ENCODE measurements at regions not wholly inside any gene's neighbourhood (a gene's known extent, or its start where the extent isn't known, plus 50 kb on each side); places are given as distances from the start of the nearest gene placed in this dataset.

DNA sequence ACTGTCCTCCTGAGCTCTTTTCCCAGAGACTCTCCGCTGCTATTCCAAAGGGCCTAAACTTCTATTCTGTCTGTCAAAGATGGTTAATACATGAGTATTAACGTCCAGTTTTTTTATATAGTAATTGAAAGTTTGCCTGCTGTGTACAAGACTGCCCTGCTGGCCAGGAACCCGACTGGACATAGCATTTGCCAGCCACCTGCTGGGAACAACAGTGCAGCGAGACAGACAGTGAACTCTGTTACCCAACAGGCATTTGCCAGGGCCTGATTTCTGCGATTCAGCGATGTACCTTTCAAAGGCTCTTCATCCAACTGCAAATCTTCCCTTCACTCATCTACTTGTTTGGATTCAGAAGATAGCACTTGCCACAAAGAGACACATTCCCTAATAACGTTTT, 128.8 kb upstream of the SEM1 start:
- Histone ChIP-seq H4K91ac (ENCODE audit: insufficient read depth, low read depth, low read length) (no peak overlapping the region), H4K5ac (ENCODE audit: low read depth, low read length) (no peak overlapping the region), H3K27ac (ENCODE audit: insufficient read depth, low read length) (no peak overlapping the region), H3K36me3 (ENCODE audit: control insufficient read depth, insufficient read depth, low read length) (no peaks in the 10 kb centered on the region), H3K4me2 (ENCODE audit: low read depth, low read length) (no peak overlapping the region), H3K9ac (ENCODE audit: low read depth, low read length) (no peak overlapping the region), H2AK5ac (ENCODE audit: low read depth, low read length) (no peak overlapping the region), H2BK5ac (ENCODE audit: low read depth, low read length, poor library complexity, severe bottlenecking) (no peak overlapping the region), H2BK120ac (ENCODE audit: low read depth, low read length) (no peak overlapping the region), H3K56ac (ENCODE audit: extremely low read depth, insufficient read depth, low read length) (no peak overlapping the region), H2BK20ac (ENCODE audit: low read depth, low read length) (no peak overlapping the region), H3K23ac (ENCODE audit: low read depth, low read length) (no peak overlapping the region), H3K18ac (ENCODE audit: low read depth, low read length) (no peak overlapping the region), H3K27me3 (ENCODE audit: control insufficient read depth, insufficient read depth, low read length) (no peaks in the 10 kb centered on the region), H2AFZ (replicated peaks; ENCODE audit: low read length, poor library complexity) (no peak overlapping the region), H3K4me3 (ENCODE audit: insufficient read depth, low read depth, low read length) (no peak overlapping the region), H2AK9ac (replicated peaks; ENCODE audit: low read depth, low read length, poor library complexity) (no peak overlapping the region), H4K8ac (ENCODE audit: low read depth in 2 of 2, low read length in 2 of 2) (no peak overlapping the region), H3K4me1 (ENCODE audit: control insufficient read depth, insufficient read depth, low read length) (no peaks in the 10 kb centered on the region), H3K79me1 (ENCODE audit: low read depth in 1 of 2, low read length in 2 of 2) (no peaks in the 10 kb centered on the region), H4K20me1 (ENCODE audit: insufficient read depth, low read length) (no peaks in the 10 kb centered on the region), H3K9me3 (ENCODE audit: control insufficient read depth, insufficient read depth, low read length) (no peaks in the 10 kb centered on the region), H2BK15ac (ENCODE audit: low read depth, low read length) (no peak overlapping the region), H3K9me1 (ENCODE audit: insufficient read depth, low read length) (no peaks in the 10 kb centered on the region), H3K4ac (ENCODE audit: low read depth, low read length) (no peak overlapping the region), H3K14ac (replicated peaks; ENCODE audit: low read depth, low read length) (no peak overlapping the region)
- ATAC-seq (ENCODE audit: low read depth), result no peak
- BruUV-seq (replicated peaks), result no TSS peak
- dilution Hi-C loops (cut with HindIII; ENCODE audit: low sequenced_read_pairs, unreplicated experiment) (no loop called here), in situ Hi-C loops (cut with MboI; ENCODE audit: low sequenced_read_pairs) (no loop called here), intact Hi-C loops (cut with micrococcal nuclease) (no loop called here)
- ChIA-PET POLR2A (ENCODE audit: unreplicated experiment) (no interaction called here), CTCF (no interaction called here)
- DNase-seq, result no peak
- TF ChIP-seq, protein P1, sequence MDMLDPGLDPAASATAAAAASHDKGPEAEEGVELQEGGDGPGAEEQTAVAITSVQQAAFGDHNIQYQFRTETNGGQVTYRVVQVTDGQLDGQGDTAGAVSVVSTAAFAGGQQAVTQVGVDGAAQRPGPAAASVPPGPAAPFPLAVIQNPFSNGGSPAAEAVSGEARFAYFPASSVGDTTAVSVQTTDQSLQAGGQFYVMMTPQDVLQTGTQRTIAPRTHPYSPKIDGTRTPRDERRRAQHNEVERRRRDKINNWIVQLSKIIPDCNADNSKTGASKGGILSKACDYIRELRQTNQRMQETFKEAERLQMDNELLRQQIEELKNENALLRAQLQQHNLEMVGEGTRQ (IDR thresholded peaks at IDR 0.05; ENCODE audit: low read depth, low read length), result no peak
- TF ChIP-seq BHLHE40 (IDR thresholded peaks at IDR 0.05; ENCODE audit: low read depth, low read length) (no peak), FOS (IDR thresholded peaks at IDR 0.05; ENCODE audit: low read depth, low read length) (no peak), CTCF (conservative IDR thresholded peaks at IDR 0.05; ENCODE audit: low read depth, low read length) (no peak), RCOR1 (IDR thresholded peaks at IDR 0.05; ENCODE audit: insufficient replicate concordance, low read length) (no peak), MAZ (IDR thresholded peaks at IDR 0.05; ENCODE audit: borderline replicate concordance, low read depth, low read length) (no peak), ELK1 (IDR thresholded peaks at IDR 0.05; ENCODE audit: borderline replicate concordance, low read depth, low read length) (no peak)
- 37% methylated on average over 2 of the region's 7 CpGs; no CpG with 5 or more reads in 1 of the 2 experiments for WGBS, 2 experiments (ENCODE audit: extremely low coverage in 2 of 2, insufficient read length in 1 of 2)
